Neural cell (in vitro differentiated cells): ENCODE measurements at regions not wholly inside any gene's neighbourhood (a gene's known extent, or its start where the extent isn't known, plus 50 kb on each side); places are given as distances from the start of the nearest gene placed in this dataset.

Source experiments
- H2AFZ ChIP-seq: fragments of 200-600, 300-800 bp; sonication (generic), shearing (Covaris generic); 2 replicates; pipeline ENCODE4 v1.6.0; 2014; ENCODE audit warnings: low read depth, mild to moderate bottlenecking, antibody characterized with exemption, low read length, moderate library complexity
- H3F3A ChIP-seq: fragments of 200-600 bp; shearing (Covaris generic); 2 replicates; pipeline ENCODE4 v1.6.1; 2016; ENCODE audit warnings: mild to moderate bottlenecking, moderate library complexity, mixed read lengths, antibody characterized with exemption, low read length; ENCODE audit not compliant: insufficient read depth, poor library complexity, severe bottlenecking
- H3K27ac ChIP-seq: fragments of 200-600, 300-800 bp; sonication (generic), shearing (Covaris generic); 2 replicates; pipeline ENCODE4 v1.5.1; 2014; ENCODE audit warnings: mild to moderate bottlenecking, low read length, moderate library complexity
- H3K27me3 ChIP-seq: fragments of 300-800, 200-600 bp; sonication (generic), shearing (Covaris generic); 2 replicates; pipeline ENCODE4 v1.6.0; 2014; ENCODE audit warnings: mild to moderate bottlenecking, low read depth, low read length, moderate library complexity; ENCODE audit not compliant: insufficient read depth
- H3K36me3 ChIP-seq: fragments of 300-800, 200-600 bp; sonication (generic), shearing (Covaris generic); 2 replicates; pipeline ENCODE4 v1.5.1; 2014; ENCODE audit warnings: mild to moderate bottlenecking, antibody characterized with exemption, low read length, moderate library complexity; ENCODE audit not compliant: insufficient read depth
- H3K4me2 ChIP-seq: fragments of 300-800, 200-600 bp; sonication (generic), shearing (Covaris generic); 2 replicates; pipeline ENCODE4 v1.6.0; 2014; ENCODE audit warnings: mild to moderate bottlenecking, low read length
- H3K4me3 ChIP-seq: fragments of 300-800, 200-600 bp; sonication (generic), shearing (Covaris generic); 2 replicates; pipeline ENCODE4 v1.5.1; 2014; ENCODE audit warnings: mild to moderate bottlenecking, low read length, moderate library complexity
- H3K79me2 ChIP-seq: fragments of 200-600 bp; shearing (Covaris generic); replicated peaks from 2 replicates; pipeline ENCODE4 v1.6.0; 2014; ENCODE audit warnings: mild to moderate bottlenecking, low read length, moderate library complexity; ENCODE audit not compliant: insufficient read depth
- H3K9ac ChIP-seq: fragments of 300-800, 200-600 bp; sonication (generic), shearing (Covaris generic); 2 replicates; pipeline ENCODE4 v1.6.1; 2016; ENCODE audit warnings: mild to moderate bottlenecking, low read length, mixed read lengths
- H3K9me2 ChIP-seq: fragments of 200-600 bp; shearing (Covaris generic); 2 replicates; pipeline ENCODE4 v1.6.1; 2016; ENCODE audit warnings: mild to moderate bottlenecking, low read length, mixed read lengths; ENCODE audit not compliant: insufficient read depth
- H3K9me3 ChIP-seq: fragments of 200-600, 300-800 bp; sonication (generic), shearing (Covaris generic); 2 replicates; pipeline ENCODE4 v1.6.1; 2016; ENCODE audit warnings: mild to moderate bottlenecking, mixed run types, low read length, moderate library complexity, mixed read lengths
- H4K20me1 ChIP-seq: fragments of 200-600 bp; shearing (Covaris generic); 2 replicates; pipeline ENCODE4 v1.6.1; 2016; ENCODE audit warnings: mild to moderate bottlenecking, mixed run types; ENCODE audit not compliant: insufficient read depth
- EP300 ChIP-seq: fragments of 450-650 bp; conservative IDR thresholded peaks from 2 replicates; pipeline ENCODE4 v1.6.1; 2014; ENCODE audit warnings: antibody characterized with exemption, mild to moderate bottlenecking, moderate library complexity; ENCODE audit not compliant: poor library complexity, severe bottlenecking
- EZH2 ChIP-seq: fragments of 200-600, 300-800 bp; shearing (Covaris generic), sonication (generic); IDR thresholded peaks from 2 replicates; pipeline ENCODE4 v1.6.1; 2014; ENCODE audit warnings: antibody characterized with exemption, low read length, borderline replicate concordance, mild to moderate bottlenecking; ENCODE audit not compliant: insufficient read depth, poor library complexity, severe bottlenecking
- MXI1 ChIP-seq: fragments of 450-650 bp; conservative IDR thresholded peaks from 2 replicates; pipeline ENCODE4 v1.6.1; 2014; ENCODE audit warnings: antibody characterized with exemption, mild to moderate bottlenecking; ENCODE audit not compliant: poor library complexity, severe bottlenecking
- POLR2AphosphoS5 ChIP-seq: IDR thresholded peaks from 2 replicates; pipeline ENCODE4 v1.6.1; 2012
- RAD21 ChIP-seq: fragments of 450-650 bp; conservative IDR thresholded peaks from 2 replicates; pipeline ENCODE4 v1.6.1; 2014; ENCODE audit warnings: antibody characterized with exemption, mild to moderate bottlenecking, moderate library complexity
- SMC3 ChIP-seq: fragments of 450-650 bp; conservative IDR thresholded peaks from 2 replicates; pipeline ENCODE4 v1.6.1; 2014; ENCODE audit warnings: antibody characterized with exemption, mild to moderate bottlenecking, moderate library complexity; ENCODE audit not compliant: poor library complexity
- TAF1 ChIP-seq: IDR thresholded peaks from 2 replicates; pipeline ENCODE4 v1.6.1; 2012; ENCODE audit warnings: low read depth
- TF ChIP-seq, protein P1 (sequence below): IDR thresholded peaks from 2 replicates; pipeline ENCODE4 v1.6.1; 2012; ENCODE audit warnings: borderline replicate concordance

DNA sequence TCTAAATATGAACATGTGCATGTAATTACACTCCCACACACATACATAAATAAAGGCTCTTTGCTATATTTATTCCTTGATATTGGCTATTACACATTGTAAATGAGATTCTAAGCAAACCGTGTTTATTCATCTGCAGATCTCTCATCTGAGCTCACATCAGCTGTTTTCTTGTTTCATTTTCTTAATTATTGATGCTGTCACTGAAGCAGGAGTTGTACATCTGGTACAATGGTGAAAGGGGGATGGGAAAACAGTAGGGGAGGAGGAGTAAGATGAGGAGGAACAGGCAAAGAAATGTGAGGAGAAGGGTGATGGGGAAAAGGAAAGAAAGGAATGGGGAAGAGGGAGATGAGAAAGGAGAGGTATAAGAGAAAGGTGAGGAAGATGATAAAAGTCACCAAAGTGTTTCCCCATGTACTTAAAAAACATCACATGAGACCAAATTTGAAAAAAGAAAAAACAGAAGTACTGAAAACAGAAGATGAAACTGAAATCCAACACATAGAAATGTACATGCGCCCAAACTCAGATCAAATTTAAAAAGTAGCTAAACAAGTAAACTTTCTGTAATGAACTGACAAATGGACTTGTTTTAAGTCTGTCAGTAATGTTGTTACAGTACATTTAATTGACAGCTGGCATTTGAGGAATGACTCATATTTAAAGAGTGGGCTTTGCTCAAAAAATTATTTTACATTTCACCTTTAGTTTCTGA lies 472.2 kb downstream of the ARL4A start:
- Histone ChIP-seq H3K9me2 (no peaks in the 10 kb centered on the region), H3K9ac (no peak overlapping the region), H3K4me2 (no peak overlapping the region), H3K36me3 (no peaks in the 10 kb centered on the region), H3K4me3 (no peak overlapping the region), H3K27me3 (no peaks in the 10 kb centered on the region), H2AFZ (no peak overlapping the region), H3K27ac (no peak overlapping the region), H3K9me3 (no peaks in the 10 kb centered on the region), H3K79me2 (no peaks in the 10 kb centered on the region), H4K20me1 (no peaks in the 10 kb centered on the region), H3F3A (no peaks in the 10 kb centered on the region)
- no peak for TF ChIP-seq EZH2
- TF ChIP-seq POLR2AphosphoS5: no peak
- TF ChIP-seq, protein P1, sequence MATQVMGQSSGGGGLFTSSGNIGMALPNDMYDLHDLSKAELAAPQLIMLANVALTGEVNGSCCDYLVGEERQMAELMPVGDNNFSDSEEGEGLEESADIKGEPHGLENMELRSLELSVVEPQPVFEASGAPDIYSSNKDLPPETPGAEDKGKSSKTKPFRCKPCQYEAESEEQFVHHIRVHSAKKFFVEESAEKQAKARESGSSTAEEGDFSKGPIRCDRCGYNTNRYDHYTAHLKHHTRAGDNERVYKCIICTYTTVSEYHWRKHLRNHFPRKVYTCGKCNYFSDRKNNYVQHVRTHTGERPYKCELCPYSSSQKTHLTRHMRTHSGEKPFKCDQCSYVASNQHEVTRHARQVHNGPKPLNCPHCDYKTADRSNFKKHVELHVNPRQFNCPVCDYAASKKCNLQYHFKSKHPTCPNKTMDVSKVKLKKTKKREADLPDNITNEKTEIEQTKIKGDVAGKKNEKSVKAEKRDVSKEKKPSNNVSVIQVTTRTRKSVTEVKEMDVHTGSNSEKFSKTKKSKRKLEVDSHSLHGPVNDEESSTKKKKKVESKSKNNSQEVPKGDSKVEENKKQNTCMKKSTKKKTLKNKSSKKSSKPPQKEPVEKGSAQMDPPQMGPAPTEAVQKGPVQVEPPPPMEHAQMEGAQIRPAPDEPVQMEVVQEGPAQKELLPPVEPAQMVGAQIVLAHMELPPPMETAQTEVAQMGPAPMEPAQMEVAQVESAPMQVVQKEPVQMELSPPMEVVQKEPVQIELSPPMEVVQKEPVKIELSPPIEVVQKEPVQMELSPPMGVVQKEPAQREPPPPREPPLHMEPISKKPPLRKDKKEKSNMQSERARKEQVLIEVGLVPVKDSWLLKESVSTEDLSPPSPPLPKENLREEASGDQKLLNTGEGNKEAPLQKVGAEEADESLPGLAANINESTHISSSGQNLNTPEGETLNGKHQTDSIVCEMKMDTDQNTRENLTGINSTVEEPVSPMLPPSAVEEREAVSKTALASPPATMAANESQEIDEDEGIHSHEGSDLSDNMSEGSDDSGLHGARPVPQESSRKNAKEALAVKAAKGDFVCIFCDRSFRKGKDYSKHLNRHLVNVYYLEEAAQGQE: no peak
- TF ChIP-seq EP300: no peak
- TF ChIP-seq MXI1: no peak

DNA sequence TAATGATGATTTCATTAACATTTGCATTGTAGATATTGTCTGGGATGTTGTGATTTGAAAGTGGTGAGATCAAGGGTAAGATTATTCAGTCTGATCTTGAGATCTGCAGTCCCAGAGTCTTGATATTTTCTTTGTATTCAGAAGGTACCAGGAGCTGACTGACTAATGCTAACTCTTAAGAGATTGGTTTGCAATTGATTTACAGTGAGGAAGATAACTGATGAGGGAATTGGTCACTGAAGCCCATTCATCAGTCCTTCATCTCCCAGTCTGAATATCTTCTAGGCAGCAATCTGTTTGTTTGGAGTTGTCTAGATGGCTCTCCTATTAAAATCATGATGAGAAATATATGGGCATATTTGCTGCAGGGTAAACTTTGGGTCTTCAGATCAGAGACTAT lies 473.7 kb downstream of the ARL4A start:
- Histone ChIP-seq H3K9ac (no peak overlapping the region), H3K4me2 (no peak overlapping the region), H3K4me3 (no peak overlapping the region), H3K79me2 (no peaks in the 10 kb centered on the region), H4K20me1 (no peaks in the 10 kb centered on the region), H3F3A (no peaks in the 10 kb centered on the region), H3K9me3 (no peaks in the 10 kb centered on the region), H3K9me2 (no peaks in the 10 kb centered on the region), H3K27me3 (no peaks in the 10 kb centered on the region), H3K36me3 (no peaks in the 10 kb centered on the region), H3K27ac (no peak overlapping the region), H2AFZ (no peak overlapping the region)
- TF ChIP-seq TAF1 (no peak), RAD21 (no peak), EP300 (no peak), SMC3 (no peak), EZH2 (no peak), MXI1 (no peak)

DNA sequence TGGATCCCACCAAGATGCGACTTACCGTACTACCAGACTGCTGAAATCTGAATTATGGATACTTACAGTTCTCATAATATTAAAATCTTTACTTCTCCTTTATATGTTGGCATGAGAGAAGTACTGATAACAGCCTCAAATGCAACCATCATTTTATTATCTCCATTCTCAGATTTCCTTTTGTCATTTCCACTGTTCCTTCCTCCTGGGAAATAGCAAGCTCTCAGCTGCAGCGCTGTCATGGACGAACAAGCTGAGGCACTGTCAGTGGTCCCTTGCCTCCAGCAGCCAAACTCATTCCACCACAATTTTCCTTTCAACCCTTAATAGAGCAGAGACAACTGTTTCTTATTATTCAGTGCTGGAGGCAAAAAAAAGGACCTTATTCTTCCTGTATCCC lies 478.4 kb downstream of the ARL4A start:
- no peaks in the 10 kb centered on the region for H4K20me1 ChIP-seq
- H2AFZ ChIP-seq: no peak overlapping the region
- no peak overlapping the region for H3K4me2 ChIP-seq
- peak; percentile 31 for TF ChIP-seq POLR2AphosphoS5
- TF ChIP-seq, protein P1: no peak
- no peaks in the 10 kb centered on the region for H3K9me3 ChIP-seq
- H3K27ac ChIP-seq: no peak overlapping the region
- no peaks in the 10 kb centered on the region for H3K27me3 ChIP-seq
- no peak overlapping the region for H3K9ac ChIP-seq
- peak overlapping the region; percentile 6 for H3K4me3 ChIP-seq
- H3K9me2 ChIP-seq: no peaks in the 10 kb centered on the region
- H3K36me3 ChIP-seq: no peaks in the 10 kb centered on the region
- H3F3A ChIP-seq: no peaks in the 10 kb centered on the region
- H3K79me2 ChIP-seq: no peaks in the 10 kb centered on the region
